A549 (cell line): ENCODE measurements at regions not wholly inside any gene's neighbourhood (a gene's known extent, or its start where the extent isn't known, plus 50 kb on each side); places are given as distances from the start of the nearest gene placed in this dataset.

ENCODE experiments used
- ATAC-seq, 2 experiments: fragments of 200-7000 bp in 1 of 2; fragments of >200 bp in 1 of 2; cut with Nextera tagmentation in 1 of 2; cut with Tn5 transposase in 1 of 2; 3 replicates each; pipeline versions ENCODE4 v1.8.0 to v1.9.1; 2018 to 2020; ENCODE audit warnings: mild to moderate bottlenecking in 1 of 2, moderate library complexity in 1 of 2
- CTCF ChIA-PET: fragments of 300-600 bp; sonication (Branson Sonifier 250); formaldehyde crosslinking; extraction: SDS; loops from one replicate; lab custom pipeline; 2021; ENCODE audit warnings: antibody characterized with exemption, inconsistent platforms; lab: Yijun Ruan, JAX
- POLR2A ChIA-PET: fragments of 350-600 bp; formaldehyde crosslinking; extraction: SDS; loops from one replicate; lab custom pipeline; 2021; ENCODE audit warnings: antibody characterized with exemption, inconsistent platforms; lab: Yijun Ruan, JAX
- DNase-seq, 2 experiments: peaks; one replicate each; pipeline versions ENCODE4 v3.0.0 to v3.0.0-alpha.2; 2011 to 2016; ENCODE audit warnings: low read depth in 1 of 2, low spot score in 1 of 2
- FAIRE-seq: peaks from 2 replicates; lab custom pipeline; 2011; peaks lifted over from hg19 to GRCh38; lab: Jason Lieb, UNC
- H3K27ac ChIP-seq, 2 experiments: fragments of >200 bp; sonication (Bioruptor Twin); formaldehyde crosslinking; 3 replicates each; pipeline ENCODE4 v1.5.1; 2016 to 2017
- H3K4me1 ChIP-seq: fragments of >200 bp; sonication (Bioruptor Twin); formaldehyde crosslinking; 3 replicates; pipeline ENCODE4 v1.6.1; 2016
- H3K4me2 ChIP-seq: fragments of >200 bp; sonication (Bioruptor Twin); formaldehyde crosslinking; 3 replicates; pipeline ENCODE4 v1.6.1; 2016
- H3K4me3 ChIP-seq: fragments of >200 bp; sonication (Bioruptor Twin); formaldehyde crosslinking; 3 replicates; pipeline ENCODE4 v1.5.1; 2016
- H3K9me3 ChIP-seq: fragments of >200 bp; sonication (Bioruptor Twin); formaldehyde crosslinking; 3 replicates; pipeline ENCODE4 v1.6.1; 2016
- CEBPB ChIP-seq, 2 experiments: fragments of >200 bp in 1 of 2; sonication (Bioruptor Twin) in 1 of 2; formaldehyde crosslinking in 1 of 2; IDR thresholded peaks; 2 replicates each; pipeline ENCODE4 v1.6.1; 2012 to 2016
- CHD4 ChIP-seq: fragments of 200-600 bp; sonication (generic); IDR thresholded peaks from 2 replicates; pipeline ENCODE4 v1.6.1; 2016; ENCODE audit warnings: antibody characterized with exemption, mild to moderate bottlenecking, borderline replicate concordance
- EHF ChIP-seq: fragments of 250-450 bp; sonication (Bioruptor Pico); IDR thresholded peaks from 2 replicates; pipeline ENCODE4 v1.5.0; 2020; ENCODE audit warnings: mild to moderate bottlenecking
- EHMT2 ChIP-seq: fragments of 200-600 bp; sonication (generic); IDR thresholded peaks from 2 replicates; pipeline ENCODE4 v1.6.1; 2016; ENCODE audit warnings: antibody characterized with exemption, low read depth, mild to moderate bottlenecking, moderate library complexity
- FOSB ChIP-seq: fragments of 250-450 bp; sonication (Bioruptor Pico); IDR thresholded peaks from 2 replicates; pipeline ENCODE4 v1.5.0; 2020; ENCODE audit warnings: mild to moderate bottlenecking, moderate library complexity
- GATA3 ChIP-seq: IDR thresholded peaks from 2 replicates; pipeline ENCODE4 v1.6.1; 2012; ENCODE audit warnings: borderline replicate concordance
- HDAC2 ChIP-seq: fragments of 200-600 bp; sonication (generic); IDR thresholded peaks from 2 replicates; pipeline ENCODE4 v1.6.1; 2016
- HOXB13 ChIP-seq: fragments of 250-450 bp; sonication (Bioruptor Pico); IDR thresholded peaks from 2 replicates; pipeline ENCODE4 v1.5.0; 2020; ENCODE audit warnings: low read depth, mild to moderate bottlenecking, moderate library complexity
- HOXB5 ChIP-seq: fragments of 250-450 bp; sonication (Bioruptor Pico); IDR thresholded peaks from 2 replicates; pipeline ENCODE4 v1.5.0; 2020; ENCODE audit warnings: mild to moderate bottlenecking, moderate library complexity
- JUNB ChIP-seq: fragments of >200 bp; sonication (Bioruptor Twin); formaldehyde crosslinking; IDR thresholded peaks from 2 replicates; pipeline ENCODE4 v1.6.1; 2016
- KDM1A ChIP-seq: fragments of 200-600 bp; sonication (generic); IDR thresholded peaks from 2 replicates; pipeline ENCODE4 v1.6.1; 2016; ENCODE audit warnings: low read depth, mild to moderate bottlenecking
- KDM5A ChIP-seq: fragments of 200-600 bp; sonication (generic); IDR thresholded peaks from 2 replicates; pipeline ENCODE4 v1.6.1; 2016; ENCODE audit warnings: antibody characterized with exemption, mild to moderate bottlenecking
- MAZ ChIP-seq: fragments of 150-350 bp; IDR thresholded peaks from 2 replicates; pipeline ENCODE4 v1.6.1; 2014; ENCODE audit warnings: antibody characterized with exemption, low read depth, low read length, borderline replicate concordance
- MYC ChIP-seq: IDR thresholded peaks from 2 replicates; pipeline ENCODE4 v1.6.1; 2012; ENCODE audit warnings: mild to moderate bottlenecking, inconsistent platforms, low read length, improper control_type of control experiment, borderline replicate concordance
- NR3C1 ChIP-seq: fragments of >200 bp; sonication (Bioruptor Twin); formaldehyde crosslinking; IDR thresholded peaks from 3 replicates; pipeline ENCODE4 v1.6.1; 2017
- POLR2A ChIP-seq: IDR thresholded peaks from 2 replicates; pipeline ENCODE4 v1.6.1; 2012; ENCODE audit warnings: mild to moderate bottlenecking, low read length
- POLR2AphosphoS2 ChIP-seq: conservative IDR thresholded peaks from 2 replicates; pipeline ENCODE4 v1.6.1; 2012; ENCODE audit warnings: low read length, improper control_type of control experiment, inconsistent platforms
- RAD21 ChIP-seq, 2 experiments: fragments of >200 bp in 1 of 2; sonication (Bioruptor Twin) in 1 of 2; formaldehyde crosslinking in 1 of 2; IDR thresholded peaks in 1 of 2; conservative IDR thresholded peaks in 1 of 2; 2 replicates in 1 of 2; 3 replicates in 1 of 2; pipeline ENCODE4 v1.6.1; 2012 to 2018; ENCODE audit warnings: inconsistent platforms in 1 of 2
- RARB ChIP-seq: fragments of 250-450 bp; sonication (Bioruptor Pico); IDR thresholded peaks from 2 replicates; pipeline ENCODE4 v1.8.0; 2021; ENCODE audit warnings: mild to moderate bottlenecking, moderate library complexity
- RCOR1 ChIP-seq: fragments of 150-350 bp; IDR thresholded peaks from 2 replicates; pipeline ENCODE4 v1.6.1; 2014; ENCODE audit warnings: antibody characterized with exemption, low read length, low read depth
- RNF2 ChIP-seq: fragments of 200-600 bp; sonication (generic); IDR thresholded peaks from 2 replicates; pipeline ENCODE4 v1.6.1; 2016; ENCODE audit warnings: low read depth, mild to moderate bottlenecking, antibody characterized with exemption, moderate library complexity, borderline replicate concordance
- ZFP36 ChIP-seq: fragments of 450-650 bp; IDR thresholded peaks from 2 replicates; pipeline ENCODE4 v1.6.1; 2014; ENCODE audit warnings: borderline replicate concordance; ENCODE audit not compliant: partially characterized antibody
- ZNF302 ChIP-seq: fragments of 250-450 bp; sonication (Bioruptor Pico); IDR thresholded peaks from 2 replicates; pipeline ENCODE4 v1.9.0; 2021; ENCODE audit warnings: inconsistent platforms, mild to moderate bottlenecking, moderate library complexity
- ZSCAN20 ChIP-seq: fragments of 250-450 bp; sonication (Bioruptor Pico); IDR thresholded peaks from 2 replicates; pipeline ENCODE4 v1.8.0; 2022; ENCODE audit warnings: mild to moderate bottlenecking, moderate library complexity
- WGBS: methylation state at CpG from one replicate; pipeline ENCODE4 v1.1.6; 2017; ENCODE audit errors: missing lambda C conversion rate; 5-methylcytosine and 5-hydroxymethylcytosine counted together
- TF ChIP-seq, protein P1 (sequence below): IDR thresholded peaks from 2 replicates; pipeline ENCODE4 v1.6.1; 2012
- TF ChIP-seq, protein P2 (sequence below): fragments of 250-450 bp; sonication (Bioruptor Pico); IDR thresholded peaks from 2 replicates; pipeline ENCODE4 v1.5.0; 2021; ENCODE audit warnings: mild to moderate bottlenecking, moderate library complexity, borderline replicate concordance
- TF ChIP-seq, protein P3 (sequence below): fragments of >200 bp; sonication (Bioruptor Twin); formaldehyde crosslinking; IDR thresholded peaks from 2 replicates; pipeline ENCODE4 v1.6.1; 2016

DNA sequence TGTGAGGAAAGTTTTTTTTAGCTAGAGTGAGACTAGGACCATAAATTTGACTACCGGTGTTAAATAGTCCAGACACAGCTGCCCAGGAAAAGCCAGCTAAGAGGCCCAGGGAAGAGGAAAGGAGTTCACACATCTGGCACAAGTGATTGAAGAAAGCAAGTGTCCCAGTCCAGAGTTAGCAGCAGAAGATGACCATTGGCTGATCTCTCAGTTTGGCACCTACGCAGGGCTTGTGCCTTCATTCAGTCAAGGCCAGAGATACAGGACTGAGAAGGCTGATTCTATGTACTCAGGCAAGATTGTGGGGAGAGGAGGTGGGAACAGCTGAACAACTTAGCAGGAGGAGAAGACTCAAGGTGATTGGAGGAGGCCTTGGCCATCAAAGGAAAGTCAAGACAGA lies 575.0 kb upstream of the KLF12 start:
- H3K9me3 ChIP-seq, result no peaks in the 10 kb centered on the region
- H3K4me1 ChIP-seq, result no peaks in the 10 kb centered on the region
- H3K4me3 ChIP-seq, result no peak overlapping the region
- ChIA-PET POLR2A (no interaction called here), CTCF (no interaction called here)
- FAIRE-seq (no peak), DNase-seq (no peak), ATAC-seq (no peak)
- TF ChIP-seq CEBPB (IDR thresholded peaks at IDR 0.05) (no peak), JUNB (no peak), EHF (CRISPR knock-in tag) (no peak), RNF2 (no peak), MYC (no peak), FOSB (CRISPR knock-in tag) (no peak), RAD21 (conservative IDR thresholded peaks at IDR 0.05 in 1 of 2, IDR thresholded peaks at IDR 0.05 in 1 of 2) (no peak), HOXB5 (CRISPR knock-in tag) (no peak)
- TF ChIP-seq, protein P1, sequence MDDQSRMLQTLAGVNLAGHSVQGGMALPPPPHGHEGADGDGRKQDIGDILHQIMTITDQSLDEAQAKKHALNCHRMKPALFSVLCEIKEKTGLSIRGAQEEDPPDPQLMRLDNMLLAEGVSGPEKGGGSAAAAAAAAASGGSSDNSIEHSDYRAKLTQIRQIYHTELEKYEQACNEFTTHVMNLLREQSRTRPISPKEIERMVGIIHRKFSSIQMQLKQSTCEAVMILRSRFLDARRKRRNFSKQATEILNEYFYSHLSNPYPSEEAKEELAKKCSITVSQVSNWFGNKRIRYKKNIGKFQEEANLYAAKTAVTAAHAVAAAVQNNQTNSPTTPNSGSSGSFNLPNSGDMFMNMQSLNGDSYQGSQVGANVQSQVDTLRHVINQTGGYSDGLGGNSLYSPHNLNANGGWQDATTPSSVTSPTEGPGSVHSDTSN, result no peak
- WGBS, result 67% methylated on average over 2 of the region's 2 CpGs
- no peak overlapping the region for H3K4me2 ChIP-seq
- no peak overlapping the region for H3K27ac ChIP-seq

DNA sequence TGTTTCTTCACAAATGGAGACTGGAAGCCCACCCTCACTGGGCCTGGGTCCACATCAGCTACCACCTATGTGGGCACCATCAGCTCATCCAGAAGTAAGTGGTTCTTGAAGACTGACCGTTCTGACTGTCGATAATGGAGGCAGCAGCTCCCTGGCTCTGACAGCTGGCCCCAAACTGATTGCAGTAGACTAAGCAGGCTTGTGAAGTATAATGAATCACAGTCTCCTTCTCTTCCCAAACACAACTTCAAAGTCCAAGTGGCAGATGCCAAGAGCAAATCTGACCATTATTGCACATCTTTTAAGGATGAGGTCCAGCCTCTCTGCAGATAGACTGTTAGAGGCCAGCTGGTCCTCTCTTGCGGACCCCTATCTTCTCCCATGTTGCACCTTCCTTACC lies 574.4 kb upstream of the KLF12 start:
- no peaks in the 10 kb centered on the region for H3K4me1 ChIP-seq
- no peak for DNase-seq
- TF ChIP-seq KDM1A (no peak), MAZ (no peak), HOXB13 (CRISPR knock-in tag) (no peak)
- TF ChIP-seq, all 56 proteins: peak for 0
- no peak overlapping the region for H3K4me2 ChIP-seq
- H3K9me3 ChIP-seq, result no peaks in the 10 kb centered on the region
- no peak overlapping the region for H3K4me3 ChIP-seq
- CTCF ChIA-PET, result no interaction called here
- no peak for FAIRE-seq
- 53% methylated on average over 2 of the region's 3 CpGs for WGBS
- POLR2A ChIA-PET, result no interaction called here
- no peak for ATAC-seq
- no peak overlapping the region for H3K27ac ChIP-seq

DNA sequence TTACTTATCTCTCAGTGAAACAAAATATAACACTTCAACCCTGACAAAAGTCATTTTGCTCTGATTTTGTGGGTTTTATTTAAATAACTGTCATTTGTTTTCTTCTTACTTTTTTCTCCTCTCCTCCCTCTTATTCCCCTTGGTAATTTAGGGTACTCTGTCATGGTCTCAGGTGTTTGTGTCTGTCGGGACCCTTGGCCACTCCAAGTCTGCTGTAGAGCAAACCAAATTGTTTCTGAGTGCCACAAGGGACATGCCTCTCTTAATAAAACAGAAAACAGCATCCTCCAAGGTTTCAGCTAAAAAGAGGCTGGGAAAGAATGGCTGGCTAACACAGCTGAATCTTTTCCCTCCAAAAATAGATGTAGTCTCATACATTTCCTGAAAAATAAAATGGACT lies 573.1 kb upstream of the KLF12 start:
- no peak overlapping the region for H3K4me3 ChIP-seq
- WGBS, result 8% methylated on average over 1 of the region's 1 CpG
- DNase-seq (no peak), ATAC-seq (no peak), FAIRE-seq (no peak)
- no peaks in the 10 kb centered on the region for H3K4me1 ChIP-seq
- POLR2A ChIA-PET, result no interaction called here
- no peak overlapping the region for H3K27ac ChIP-seq
- H3K4me2 ChIP-seq, result no peak overlapping the region
- no peaks in the 10 kb centered on the region for H3K9me3 ChIP-seq
- CTCF ChIA-PET, result interaction anchor here (1.0 kb wide), 1 partner anchor 62 kb away, joined by 3 read pairs; no protein-coding TSS in a partner anchor
- TF ChIP-seq POLR2A, result no peak
- TF ChIP-seq NR3C1, result no peak
- no peak for TF ChIP-seq POLR2AphosphoS2
- TF ChIP-seq ZSCAN20 (CRISPR knock-in tag), result no peak
- TF ChIP-seq RNF2, result no peak
- no peak for TF ChIP-seq HDAC2
- no peak for TF ChIP-seq ZNF302
- TF ChIP-seq ZFP36, result no peak
- TF ChIP-seq, protein P2, sequence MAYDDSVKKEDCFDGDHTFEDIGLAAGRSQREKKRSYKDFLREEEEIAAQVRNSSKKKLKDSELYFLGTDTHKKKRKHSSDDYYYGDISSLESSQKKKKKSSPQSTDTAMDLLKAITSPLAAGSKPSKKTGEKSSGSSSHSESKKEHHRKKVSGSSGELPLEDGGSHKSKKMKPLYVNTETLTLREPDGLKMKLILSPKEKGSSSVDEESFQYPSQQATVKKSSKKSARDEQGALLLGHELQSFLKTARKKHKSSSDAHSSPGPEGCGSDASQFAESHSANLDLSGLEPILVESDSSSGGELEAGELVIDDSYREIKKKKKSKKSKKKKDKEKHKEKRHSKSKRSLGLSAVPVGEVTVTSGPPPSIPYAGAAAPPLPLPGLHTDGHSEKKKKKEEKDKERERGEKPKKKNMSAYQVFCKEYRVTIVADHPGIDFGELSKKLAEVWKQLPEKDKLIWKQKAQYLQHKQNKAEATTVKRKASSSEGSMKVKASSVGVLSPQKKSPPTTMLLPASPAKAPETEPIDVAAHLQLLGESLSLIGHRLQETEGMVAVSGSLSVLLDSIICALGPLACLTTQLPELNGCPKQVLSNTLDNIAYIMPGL (CRISPR knock-in tag), result no peak
- TF ChIP-seq RCOR1, result no peak
- no peak for TF ChIP-seq RARB (CRISPR knock-in tag)
- no peak for TF ChIP-seq MYC
- TF ChIP-seq, protein P3, sequence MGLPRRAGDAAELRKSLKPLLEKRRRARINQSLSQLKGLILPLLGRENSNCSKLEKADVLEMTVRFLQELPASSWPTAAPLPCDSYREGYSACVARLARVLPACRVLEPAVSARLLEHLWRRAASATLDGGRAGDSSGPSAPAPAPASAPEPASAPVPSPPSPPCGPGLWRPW, result no peak
- no peak for TF ChIP-seq GATA3
- no peak for TF ChIP-seq KDM5A
- no peak for TF ChIP-seq CHD4
- no peak for TF ChIP-seq EHMT2
- no peak for TF ChIP-seq JUNB
